ENCODE measurements at regions not wholly inside any gene's neighbourhood (a gene's known extent, or its start where the extent isn't known, plus 50 kb on each side); places are given as distances from the start of the nearest gene placed in this dataset.

- TF ChIP-seq CTCF (IDR thresholded peaks at IDR 0.05), result no peak
- TF ChIP-seq POLR2A (IDR thresholded peaks at IDR 0.05), result no peak
These were observed 859.3 kb downstream of the KCNT2 start for GRCh38 chr1:195748969-195749368.

Data from heart left ventricle (tissue), 13 donors.